NT2/D1 (cell line): ENCODE measurements at regions not wholly inside any gene's neighbourhood (a gene's known extent, or its start where the extent isn't known, plus 50 kb on each side); places are given as distances from the start of the nearest gene placed in this dataset.

Experiments
- SUZ12 ChIP-seq: IDR thresholded peaks from 2 replicates; pipeline ENCODE4 v1.6.1; 2011; ENCODE audit not compliant: insufficient read length, insufficient read depth; ENCODE audit errors: extremely low read depth
- YY1 ChIP-seq: IDR thresholded peaks from 2 replicates; pipeline ENCODE4 v1.6.1; 2011; ENCODE audit not compliant: insufficient read length, insufficient read depth
- ZNF274 ChIP-seq: IDR thresholded peaks from 2 replicates; pipeline ENCODE4 v1.6.1; 2011; ENCODE audit warnings: mild to moderate bottlenecking, low read depth, low read length

DNA sequence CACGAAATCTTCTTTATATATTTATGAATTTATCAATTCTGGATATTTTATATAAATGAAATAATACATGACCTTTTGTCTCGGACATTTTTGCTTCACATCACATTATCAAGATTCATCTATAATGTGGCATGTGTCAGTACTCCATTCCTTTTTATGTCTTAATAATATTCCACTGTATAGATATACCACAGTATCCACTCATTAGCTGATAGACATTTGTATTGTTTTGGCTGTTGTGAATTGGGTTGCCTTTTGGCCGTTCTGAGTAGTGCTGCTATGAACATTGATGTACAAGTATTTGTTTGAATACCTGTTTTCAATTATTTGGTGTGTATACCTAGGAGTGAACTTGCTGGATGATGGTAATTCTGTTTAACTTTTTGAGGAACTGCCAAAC is 323.8 kb upstream of the CA10 start:
- TF ChIP-seq YY1 (no peak), SUZ12 (no peak), ZNF274 (no peak)
